Ovary (tissue), 3 donors: ENCODE measurements at regions not wholly inside any gene's neighbourhood (a gene's known extent, or its start where the extent isn't known, plus 50 kb on each side); places are given as distances from the start of the nearest gene placed in this dataset.

ENCODE experiments used
- POLR2A ChIP-seq: fragments of 450-650 bp; IDR thresholded peaks from one replicate; pipeline ENCODE4 v1.6.1; 2017; ENCODE audit warnings: antibody characterized with exemption, mild to moderate bottlenecking, moderate library complexity
- TF ChIP-seq, protein P1 (sequence below), 3 donors: fragments of 450-650 bp in 2 of 3; fragments of 200-600 bp in 1 of 3; IDR thresholded peaks; one replicate each; pipeline versions ENCODE4 v1.5.1 to v1.8.0; 2016 to 2022; ENCODE audit warnings: antibody characterized with exemption in 3 of 3, mild to moderate bottlenecking in 1 of 3
- donor health status: DM: no; HTN: no; CAD: no.

DNA sequence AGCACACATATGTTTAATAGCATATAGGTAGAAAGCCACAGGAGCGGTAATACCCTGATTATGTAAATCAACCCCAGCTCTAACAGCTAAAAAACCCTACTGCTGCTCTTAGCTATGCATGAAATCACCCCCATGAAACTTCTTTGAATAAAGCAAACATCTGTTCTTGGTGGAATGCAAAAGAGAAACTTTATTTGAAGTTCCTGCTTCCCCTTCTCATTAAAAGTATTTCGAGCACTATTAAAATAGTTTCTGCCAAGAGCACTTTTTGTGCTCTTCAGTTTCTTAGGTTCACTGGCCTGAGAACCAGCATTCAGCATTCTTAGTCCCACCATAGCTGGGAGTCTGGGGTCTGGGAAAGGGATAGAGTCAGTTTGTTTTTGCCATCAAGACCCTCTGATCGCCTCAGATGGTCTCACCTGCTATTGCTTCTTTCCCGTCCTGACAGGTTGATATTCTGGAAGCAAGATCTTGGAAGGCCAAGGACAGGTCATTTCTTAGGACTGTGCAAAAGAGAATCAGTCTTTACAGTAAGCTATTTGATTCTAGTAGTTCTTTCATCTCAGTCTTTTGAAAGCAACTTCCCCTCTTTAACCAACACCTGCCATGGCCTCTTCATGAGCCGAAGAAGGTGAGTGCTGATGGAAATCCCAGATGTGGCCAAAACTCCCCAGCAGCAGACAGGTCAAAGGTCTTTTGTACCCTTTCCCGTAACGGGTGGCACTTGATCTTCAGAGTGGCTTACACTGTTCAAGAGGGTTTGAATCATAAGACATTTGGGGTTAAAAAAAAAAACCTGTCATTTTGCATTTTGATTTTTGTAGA is 76.5 kb upstream of the TMEM170B start:
- TF ChIP-seq, protein P1, sequence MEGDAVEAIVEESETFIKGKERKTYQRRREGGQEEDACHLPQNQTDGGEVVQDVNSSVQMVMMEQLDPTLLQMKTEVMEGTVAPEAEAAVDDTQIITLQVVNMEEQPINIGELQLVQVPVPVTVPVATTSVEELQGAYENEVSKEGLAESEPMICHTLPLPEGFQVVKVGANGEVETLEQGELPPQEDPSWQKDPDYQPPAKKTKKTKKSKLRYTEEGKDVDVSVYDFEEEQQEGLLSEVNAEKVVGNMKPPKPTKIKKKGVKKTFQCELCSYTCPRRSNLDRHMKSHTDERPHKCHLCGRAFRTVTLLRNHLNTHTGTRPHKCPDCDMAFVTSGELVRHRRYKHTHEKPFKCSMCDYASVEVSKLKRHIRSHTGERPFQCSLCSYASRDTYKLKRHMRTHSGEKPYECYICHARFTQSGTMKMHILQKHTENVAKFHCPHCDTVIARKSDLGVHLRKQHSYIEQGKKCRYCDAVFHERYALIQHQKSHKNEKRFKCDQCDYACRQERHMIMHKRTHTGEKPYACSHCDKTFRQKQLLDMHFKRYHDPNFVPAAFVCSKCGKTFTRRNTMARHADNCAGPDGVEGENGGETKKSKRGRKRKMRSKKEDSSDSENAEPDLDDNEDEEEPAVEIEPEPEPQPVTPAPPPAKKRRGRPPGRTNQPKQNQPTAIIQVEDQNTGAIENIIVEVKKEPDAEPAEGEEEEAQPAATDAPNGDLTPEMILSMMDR (IDR thresholded peaks at IDR 0.05) = no peak
- no peak for TF ChIP-seq POLR2A
